ENCODE measurements at regions not wholly inside any gene's neighbourhood (a gene's known extent, or its start where the extent isn't known, plus 50 kb on each side); places are given as distances from the start of the nearest gene placed in this dataset.

DNA sequence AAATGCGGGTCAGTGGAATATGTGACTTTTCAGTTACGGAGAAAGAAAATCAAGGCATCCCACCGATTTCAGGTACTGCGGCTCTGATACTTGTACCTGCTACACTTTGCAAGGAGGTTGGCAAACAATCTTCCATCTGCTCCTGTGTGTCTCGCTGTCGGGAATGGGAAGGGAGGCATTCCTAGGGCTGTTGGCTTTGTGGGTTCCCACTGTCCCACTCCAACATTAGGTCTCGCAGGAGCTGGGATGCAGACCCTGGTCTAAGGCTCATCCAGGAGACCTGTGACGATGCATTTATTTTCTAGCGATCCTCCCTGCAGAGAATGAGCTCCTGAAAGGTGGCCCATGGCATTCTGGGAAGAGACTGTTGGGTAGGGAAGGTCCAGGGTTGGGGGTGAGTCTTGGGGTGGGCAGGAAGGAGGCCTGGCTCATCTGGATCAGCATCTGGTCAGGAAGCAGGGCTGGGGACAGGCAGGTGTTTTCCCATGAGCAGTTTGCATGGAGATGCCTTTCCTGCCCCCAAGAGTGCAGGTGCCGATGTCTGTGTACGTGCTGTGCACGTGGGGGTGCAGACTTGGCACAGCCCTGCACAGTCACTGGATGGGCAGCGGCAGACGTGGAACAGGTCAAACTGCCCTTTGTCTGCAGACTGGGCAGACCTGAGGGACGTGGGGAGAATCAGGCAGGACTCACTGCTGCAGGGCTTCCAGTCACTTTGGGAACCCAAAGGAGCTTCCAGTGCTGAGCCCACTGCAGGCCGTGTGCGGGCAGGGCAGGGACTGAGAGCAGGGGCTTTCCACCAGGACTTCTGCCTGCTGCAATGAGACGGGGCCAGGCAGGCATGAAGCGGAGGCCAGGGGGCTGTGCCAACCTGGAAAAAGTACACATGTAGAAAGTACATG is 152.4 kb downstream of the TEX29 start:
- no peak for TF ChIP-seq EZH2 (IDR thresholded peaks at IDR 0.05; ENCODE audit: low read depth, unreplicated experiment)
- no peak for TF ChIP-seq ETS1 (IDR thresholded peaks at IDR 0.05)
- TF ChIP-seq STAT1 (IDR thresholded peaks at IDR 0.05; ENCODE audit: unreplicated experiment), result no peak
- no peak for TF ChIP-seq POLR2AphosphoS5 (IDR thresholded peaks at IDR 0.05; ENCODE audit: low read depth)
- TF ChIP-seq, protein P1, sequence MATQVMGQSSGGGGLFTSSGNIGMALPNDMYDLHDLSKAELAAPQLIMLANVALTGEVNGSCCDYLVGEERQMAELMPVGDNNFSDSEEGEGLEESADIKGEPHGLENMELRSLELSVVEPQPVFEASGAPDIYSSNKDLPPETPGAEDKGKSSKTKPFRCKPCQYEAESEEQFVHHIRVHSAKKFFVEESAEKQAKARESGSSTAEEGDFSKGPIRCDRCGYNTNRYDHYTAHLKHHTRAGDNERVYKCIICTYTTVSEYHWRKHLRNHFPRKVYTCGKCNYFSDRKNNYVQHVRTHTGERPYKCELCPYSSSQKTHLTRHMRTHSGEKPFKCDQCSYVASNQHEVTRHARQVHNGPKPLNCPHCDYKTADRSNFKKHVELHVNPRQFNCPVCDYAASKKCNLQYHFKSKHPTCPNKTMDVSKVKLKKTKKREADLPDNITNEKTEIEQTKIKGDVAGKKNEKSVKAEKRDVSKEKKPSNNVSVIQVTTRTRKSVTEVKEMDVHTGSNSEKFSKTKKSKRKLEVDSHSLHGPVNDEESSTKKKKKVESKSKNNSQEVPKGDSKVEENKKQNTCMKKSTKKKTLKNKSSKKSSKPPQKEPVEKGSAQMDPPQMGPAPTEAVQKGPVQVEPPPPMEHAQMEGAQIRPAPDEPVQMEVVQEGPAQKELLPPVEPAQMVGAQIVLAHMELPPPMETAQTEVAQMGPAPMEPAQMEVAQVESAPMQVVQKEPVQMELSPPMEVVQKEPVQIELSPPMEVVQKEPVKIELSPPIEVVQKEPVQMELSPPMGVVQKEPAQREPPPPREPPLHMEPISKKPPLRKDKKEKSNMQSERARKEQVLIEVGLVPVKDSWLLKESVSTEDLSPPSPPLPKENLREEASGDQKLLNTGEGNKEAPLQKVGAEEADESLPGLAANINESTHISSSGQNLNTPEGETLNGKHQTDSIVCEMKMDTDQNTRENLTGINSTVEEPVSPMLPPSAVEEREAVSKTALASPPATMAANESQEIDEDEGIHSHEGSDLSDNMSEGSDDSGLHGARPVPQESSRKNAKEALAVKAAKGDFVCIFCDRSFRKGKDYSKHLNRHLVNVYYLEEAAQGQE (IDR thresholded peaks at IDR 0.05; ENCODE audit: unreplicated experiment), result no peak
- TF ChIP-seq ZNF114 (CRISPR knock-in tag; IDR thresholded peaks at IDR 0.05), result no peak
- no peak for TF ChIP-seq JUNB (IDR thresholded peaks at IDR 0.05; ENCODE audit: unreplicated experiment)
- Mint-ChIP-seq H3K27me3 (ENCODE audit: insufficient read depth, low read depth, poor library complexity) (peaks cover 13% of the 10 kb centered on the region), H3K27ac (no peak overlapping the region)

DNA sequence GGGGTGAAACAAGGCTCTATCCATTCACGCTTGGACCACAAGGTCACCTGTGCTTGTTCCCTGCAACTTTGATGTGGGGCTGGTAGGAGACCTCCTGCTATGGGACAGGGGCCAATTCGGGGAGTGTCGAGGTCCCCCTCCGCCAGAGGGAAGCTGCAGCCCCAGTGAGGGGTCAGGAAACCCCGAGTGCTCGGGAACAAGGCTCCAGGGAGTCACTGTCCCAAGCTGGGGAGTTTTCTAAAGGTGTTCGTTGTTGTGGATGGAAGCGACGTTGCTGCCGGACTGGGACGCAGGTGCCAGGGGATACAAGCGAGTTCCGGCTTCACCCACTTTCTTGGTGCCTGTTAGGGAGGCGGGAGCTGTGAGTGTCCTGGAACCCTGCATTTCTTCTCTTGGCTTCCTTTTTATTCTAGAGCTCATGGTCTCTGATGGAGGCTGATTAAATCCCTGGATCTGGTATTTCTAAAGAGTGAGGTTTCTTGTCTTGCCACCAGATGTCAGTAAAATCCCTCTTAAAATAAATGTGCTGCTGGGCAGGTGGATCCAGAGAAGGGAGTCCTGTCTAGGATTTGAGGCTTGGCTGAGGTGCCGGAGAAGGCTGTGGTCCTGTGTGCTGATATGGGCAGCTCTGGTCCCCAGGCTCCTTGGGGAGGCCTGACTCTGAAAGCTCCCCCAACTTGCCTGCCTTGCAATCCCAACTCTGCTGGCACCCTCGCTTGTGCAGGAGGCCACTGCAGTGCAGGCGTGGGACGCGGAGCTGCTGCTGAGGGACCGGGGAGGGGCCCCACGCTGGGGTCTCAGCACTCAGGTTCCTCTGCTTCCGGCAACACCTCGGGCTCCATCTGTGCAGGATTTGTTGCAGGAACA is 153.9 kb downstream of the TEX29 start:
- ATAC-seq (peak; percentile 92), DNase-seq (ENCODE audit: low spot score) (peak; percentile 84)
- no peak overlapping the region for H2AFZ ChIP-seq
- H3K79me2 ChIP-seq (replicated peaks; ENCODE audit: insufficient read depth), result no peaks in the 10 kb centered on the region
- H3F3A ChIP-seq (replicated peaks; ENCODE audit: low read depth), result no peaks in the 10 kb centered on the region
- no peaks in the 10 kb centered on the region for H3K4me1 ChIP-seq (ENCODE audit: insufficient read depth)
- H3K27ac Mint-ChIP-seq, result no peak overlapping the region
- no peaks in the 10 kb centered on the region; the same call in 2 of the 3 replicates for H3K4me1 Mint-ChIP-seq
- H3K27me3 ChIP-seq (ENCODE audit: insufficient read depth), result no peaks in the 10 kb centered on the region
- H3K9me2 ChIP-seq (ENCODE audit: insufficient read depth), result no peaks in the 10 kb centered on the region
- H3K36me3 Mint-ChIP-seq (ENCODE audit: low read depth), result no peaks in the 10 kb centered on the region
- peaks cover 16% of the 10 kb centered on the region for H3K27me3 Mint-ChIP-seq (ENCODE audit: insufficient read depth, low read depth, poor library complexity)
- H3K4me2 ChIP-seq, result no peak overlapping the region
- H3K9me3 Mint-ChIP-seq, result no peaks in the 10 kb centered on the region
- H3K27ac ChIP-seq (ENCODE audit: low read depth), result no peak overlapping the region
- H4K20me1 ChIP-seq (replicated peaks; ENCODE audit: insufficient read depth), result no peaks in the 10 kb centered on the region
- H3K4me3 ChIP-seq, result no peak overlapping the region
- H3K36me3 ChIP-seq (ENCODE audit: insufficient read depth), result no peaks in the 10 kb centered on the region
- H3K4me3 Mint-ChIP-seq, result no peak overlapping the region
- TF ChIP-seq, protein P1 (IDR thresholded peaks at IDR 0.05; ENCODE audit: unreplicated experiment), result no peak
- TF ChIP-seq STAT1 (IDR thresholded peaks at IDR 0.05; ENCODE audit: unreplicated experiment) (no peak), ETS1 (IDR thresholded peaks at IDR 0.05) (no peak), CREB1 (CRISPR knock-in tag; IDR thresholded peaks at IDR 0.05; ENCODE audit: low read depth) (no peak)
- TF ChIP-seq, protein P2, sequence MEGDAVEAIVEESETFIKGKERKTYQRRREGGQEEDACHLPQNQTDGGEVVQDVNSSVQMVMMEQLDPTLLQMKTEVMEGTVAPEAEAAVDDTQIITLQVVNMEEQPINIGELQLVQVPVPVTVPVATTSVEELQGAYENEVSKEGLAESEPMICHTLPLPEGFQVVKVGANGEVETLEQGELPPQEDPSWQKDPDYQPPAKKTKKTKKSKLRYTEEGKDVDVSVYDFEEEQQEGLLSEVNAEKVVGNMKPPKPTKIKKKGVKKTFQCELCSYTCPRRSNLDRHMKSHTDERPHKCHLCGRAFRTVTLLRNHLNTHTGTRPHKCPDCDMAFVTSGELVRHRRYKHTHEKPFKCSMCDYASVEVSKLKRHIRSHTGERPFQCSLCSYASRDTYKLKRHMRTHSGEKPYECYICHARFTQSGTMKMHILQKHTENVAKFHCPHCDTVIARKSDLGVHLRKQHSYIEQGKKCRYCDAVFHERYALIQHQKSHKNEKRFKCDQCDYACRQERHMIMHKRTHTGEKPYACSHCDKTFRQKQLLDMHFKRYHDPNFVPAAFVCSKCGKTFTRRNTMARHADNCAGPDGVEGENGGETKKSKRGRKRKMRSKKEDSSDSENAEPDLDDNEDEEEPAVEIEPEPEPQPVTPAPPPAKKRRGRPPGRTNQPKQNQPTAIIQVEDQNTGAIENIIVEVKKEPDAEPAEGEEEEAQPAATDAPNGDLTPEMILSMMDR (conservative IDR thresholded peaks at IDR 0.05; ENCODE audit: low read depth in 2 of 2), result peak; percentile 71 to 79

More for the DNA sequence above, 152.4 kb downstream of the TEX29 start:
- no peak for DNase-seq (ENCODE audit: low spot score)
- no peaks in the 10 kb centered on the region for H3K36me3 ChIP-seq (ENCODE audit: insufficient read depth)
- H3K79me2 ChIP-seq (replicated peaks; ENCODE audit: insufficient read depth), result no peaks in the 10 kb centered on the region
- H3F3A ChIP-seq (replicated peaks; ENCODE audit: low read depth), result no peaks in the 10 kb centered on the region
- H2AFZ ChIP-seq, result no peak overlapping the region
- no peaks in the 10 kb centered on the region for H3K9me3 Mint-ChIP-seq
- no peaks in the 10 kb centered on the region for H3K9me2 ChIP-seq (ENCODE audit: insufficient read depth)
- no peak overlapping the region for H3K4me2 ChIP-seq
- no peaks in the 10 kb centered on the region; the same call in 2 of the 3 replicates for H3K4me1 Mint-ChIP-seq
- H3K4me3 ChIP-seq, result no peak overlapping the region
- H4K20me1 ChIP-seq (replicated peaks; ENCODE audit: insufficient read depth), result no peaks in the 10 kb centered on the region
- H3K27ac ChIP-seq (ENCODE audit: low read depth), result no peak overlapping the region
- no peak overlapping the region for H3K4me3 Mint-ChIP-seq
- no peaks in the 10 kb centered on the region for H3K36me3 Mint-ChIP-seq (ENCODE audit: low read depth)
- ATAC-seq, result no peak
- no peaks in the 10 kb centered on the region for H3K4me1 ChIP-seq (ENCODE audit: insufficient read depth)
- no peaks in the 10 kb centered on the region for H3K27me3 ChIP-seq (ENCODE audit: insufficient read depth)

All from GM23338 (cell line).